ENCODE measurements at regions not wholly inside any gene's neighbourhood (a gene's known extent, or its start where the extent isn't known, plus 50 kb on each side); places are given as distances from the start of the nearest gene placed in this dataset.

DNA sequence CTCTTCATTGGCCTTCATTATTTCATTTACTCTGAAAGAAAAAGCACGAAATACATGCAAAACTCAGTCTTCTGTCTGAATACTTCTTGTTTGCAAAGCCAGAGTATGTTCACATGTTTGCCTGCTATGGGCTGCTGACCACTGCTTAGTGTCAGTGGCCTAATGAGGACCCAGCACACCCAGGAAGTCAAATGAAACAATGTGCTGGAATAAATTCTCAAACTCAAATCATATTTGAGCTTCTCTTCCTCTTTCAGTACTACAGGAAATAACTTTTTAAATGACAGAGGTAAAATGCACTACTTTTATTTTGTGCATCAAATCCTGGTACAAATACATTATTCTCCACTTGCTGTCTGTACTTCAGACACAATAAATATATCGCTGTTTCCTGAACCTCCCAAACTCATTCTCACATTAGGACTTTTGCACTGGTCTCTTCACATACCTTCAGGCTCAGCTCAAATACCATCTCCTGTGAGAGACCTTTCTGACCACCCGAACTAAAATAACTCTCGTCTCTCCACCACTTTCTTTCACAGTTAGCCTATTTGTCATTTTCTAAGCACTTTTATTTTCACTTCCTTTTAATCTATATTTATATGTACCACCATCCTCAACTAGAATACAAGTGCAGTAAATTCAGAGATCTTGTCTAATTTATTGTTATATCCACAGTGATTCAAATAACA is 176.8 kb downstream of the TUSC7 start:
- Histone ChIP-seq H3K4me3 (no peak overlapping the region), H3K9me3 (ENCODE audit: low read depth) (no peaks in the 10 kb centered on the region), H3K4me1 (ENCODE audit: low read depth) (peaks cover 6% of the 10 kb centered on the region), H3K27ac (no peak overlapping the region), H3K27me3 (no peaks in the 10 kb centered on the region), H3K36me3 (no peaks in the 10 kb centered on the region)
- TF ChIP-seq, protein P1, sequence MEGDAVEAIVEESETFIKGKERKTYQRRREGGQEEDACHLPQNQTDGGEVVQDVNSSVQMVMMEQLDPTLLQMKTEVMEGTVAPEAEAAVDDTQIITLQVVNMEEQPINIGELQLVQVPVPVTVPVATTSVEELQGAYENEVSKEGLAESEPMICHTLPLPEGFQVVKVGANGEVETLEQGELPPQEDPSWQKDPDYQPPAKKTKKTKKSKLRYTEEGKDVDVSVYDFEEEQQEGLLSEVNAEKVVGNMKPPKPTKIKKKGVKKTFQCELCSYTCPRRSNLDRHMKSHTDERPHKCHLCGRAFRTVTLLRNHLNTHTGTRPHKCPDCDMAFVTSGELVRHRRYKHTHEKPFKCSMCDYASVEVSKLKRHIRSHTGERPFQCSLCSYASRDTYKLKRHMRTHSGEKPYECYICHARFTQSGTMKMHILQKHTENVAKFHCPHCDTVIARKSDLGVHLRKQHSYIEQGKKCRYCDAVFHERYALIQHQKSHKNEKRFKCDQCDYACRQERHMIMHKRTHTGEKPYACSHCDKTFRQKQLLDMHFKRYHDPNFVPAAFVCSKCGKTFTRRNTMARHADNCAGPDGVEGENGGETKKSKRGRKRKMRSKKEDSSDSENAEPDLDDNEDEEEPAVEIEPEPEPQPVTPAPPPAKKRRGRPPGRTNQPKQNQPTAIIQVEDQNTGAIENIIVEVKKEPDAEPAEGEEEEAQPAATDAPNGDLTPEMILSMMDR (IDR thresholded peaks at IDR 0.05; ENCODE audit: low read depth, low read length), result no peak
- no peak for DNase-seq (ENCODE audit: low read depth in 1 of 2, low spot score in 1 of 2)

DNA sequence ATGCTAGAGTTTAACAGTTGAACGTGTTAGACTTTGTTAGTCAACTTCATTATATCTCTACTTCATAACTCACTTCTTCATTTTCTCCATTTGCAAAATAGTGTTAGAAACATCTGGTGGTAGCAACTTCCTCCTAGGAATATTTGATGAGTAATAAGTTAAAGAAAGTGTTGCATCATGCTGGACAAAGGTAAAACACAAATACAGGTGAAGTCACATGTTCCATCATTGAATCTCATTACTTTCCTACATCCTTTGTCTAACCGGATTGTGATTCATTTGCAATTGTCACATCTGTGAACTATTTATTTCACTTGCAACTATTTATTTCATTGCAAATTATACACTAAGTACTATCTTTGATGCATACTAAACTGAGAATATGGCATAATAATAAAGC is 186.5 kb downstream of the TUSC7 start:
- Histone ChIP-seq H3K4me1 (ENCODE audit: low read depth) (no peaks in the 10 kb centered on the region), H3K27ac (no peak overlapping the region), H3K27me3 (no peaks in the 10 kb centered on the region), H3K36me3 (no peaks in the 10 kb centered on the region), H3K9me3 (ENCODE audit: low read depth) (no peaks in the 10 kb centered on the region), H3K4me3 (no peak overlapping the region)
- TF ChIP-seq, protein P1 (IDR thresholded peaks at IDR 0.05; ENCODE audit: low read depth, low read length), result no peak
- no peak for DNase-seq (ENCODE audit: low read depth in 1 of 2, low spot score in 1 of 2)

DNA sequence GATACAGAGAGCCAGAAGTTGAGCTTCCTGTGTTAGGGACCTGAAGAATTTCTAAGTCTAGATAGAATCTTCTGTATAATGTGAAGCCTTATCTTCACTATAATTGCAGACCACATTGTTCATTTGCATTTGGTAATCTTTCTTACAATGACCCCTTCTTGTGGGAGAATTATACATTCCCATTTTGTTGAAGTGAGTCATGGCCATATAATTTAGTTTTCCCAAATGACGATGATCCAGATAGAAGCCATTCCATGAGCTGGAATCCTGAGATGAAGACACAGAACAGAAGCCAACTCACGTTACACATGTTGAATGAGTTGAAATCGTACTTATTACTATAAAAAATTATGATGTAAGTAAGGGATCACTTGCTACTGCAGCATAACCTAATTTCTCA is 187.8 kb downstream of the TUSC7 start:
- H3K27me3 ChIP-seq, result no peaks in the 10 kb centered on the region
- DNase-seq (ENCODE audit: low read depth in 1 of 2, low spot score in 1 of 2), result no peak
- H3K36me3 ChIP-seq, result no peaks in the 10 kb centered on the region
- no peaks in the 10 kb centered on the region for H3K4me1 ChIP-seq (ENCODE audit: low read depth)
- H3K27ac ChIP-seq, result no peak overlapping the region
- TF ChIP-seq, protein P1 (IDR thresholded peaks at IDR 0.05; ENCODE audit: low read depth, low read length), result no peak
- H3K9me3 ChIP-seq (ENCODE audit: low read depth), result no peaks in the 10 kb centered on the region
- no peak overlapping the region for H3K4me3 ChIP-seq

DNA sequence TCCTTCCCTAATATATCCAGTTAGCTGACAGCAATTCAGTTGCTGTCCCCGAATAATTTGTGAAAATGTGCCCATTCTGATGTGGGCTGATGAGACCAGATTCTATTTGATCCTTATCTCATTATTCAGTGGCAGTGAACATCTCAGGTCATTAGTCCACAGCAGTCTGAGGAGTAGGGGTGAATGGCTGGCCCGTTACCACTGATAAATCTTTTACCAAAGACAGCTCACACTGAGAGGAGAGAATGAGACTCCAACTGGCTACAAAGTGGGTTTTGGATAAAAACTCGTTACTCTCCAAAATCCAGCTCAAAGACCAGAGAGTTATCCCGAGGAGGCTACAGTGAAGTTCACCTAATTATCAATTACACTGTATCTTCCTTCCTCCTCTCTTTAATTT is 189.7 kb downstream of the TUSC7 start:
- H3K4me1 ChIP-seq (ENCODE audit: low read depth), result no peaks in the 10 kb centered on the region
- TF ChIP-seq, protein P1 (IDR thresholded peaks at IDR 0.05; ENCODE audit: low read depth, low read length), result no peak
- no peaks in the 10 kb centered on the region for H3K27me3 ChIP-seq
- no peak for DNase-seq (ENCODE audit: low read depth in 1 of 2, low spot score in 1 of 2)
- H3K27ac ChIP-seq, result no peak overlapping the region
- H3K9me3 ChIP-seq (ENCODE audit: low read depth), result no peaks in the 10 kb centered on the region
- H3K4me3 ChIP-seq, result no peak overlapping the region
- no peaks in the 10 kb centered on the region for H3K36me3 ChIP-seq

DNA sequence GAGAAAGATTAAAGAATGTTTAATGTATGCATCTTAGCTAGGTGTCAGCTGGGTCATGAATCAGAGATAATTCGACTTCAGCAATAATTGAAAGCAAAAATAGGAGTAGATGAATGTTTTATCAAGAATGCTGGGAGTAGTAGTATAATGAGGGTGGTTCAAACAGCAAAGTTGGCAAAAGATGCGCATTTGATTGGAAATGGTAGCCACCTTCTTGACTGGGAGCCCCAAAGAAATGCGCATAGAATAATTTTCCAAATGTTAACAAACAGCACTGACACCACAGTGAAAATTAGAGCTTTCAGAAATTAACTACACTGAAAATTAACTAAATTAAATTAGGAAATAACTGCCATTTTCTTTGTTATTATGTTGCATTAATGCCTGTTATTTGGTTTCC is 195.8 kb downstream of the TUSC7 start:
- no peaks in the 10 kb centered on the region for H3K27me3 ChIP-seq
- TF ChIP-seq, protein P1 (IDR thresholded peaks at IDR 0.05; ENCODE audit: low read depth, low read length), result no peak
- H3K9me3 ChIP-seq (ENCODE audit: low read depth), result no peaks in the 10 kb centered on the region
- no peaks in the 10 kb centered on the region for H3K36me3 ChIP-seq
- no peaks in the 10 kb centered on the region for H3K4me1 ChIP-seq (ENCODE audit: low read depth)
- DNase-seq (ENCODE audit: low read depth in 1 of 2, low spot score in 1 of 2), result no peak
- H3K27ac ChIP-seq, result no peak overlapping the region
- no peak overlapping the region for H3K4me3 ChIP-seq

Measured in cardiac muscle cell (in vitro differentiated cells and primary cell).